HG03342 (cell line): ENCODE measurements at regions not wholly inside any gene's neighbourhood (a gene's known extent, or its start where the extent isn't known, plus 50 kb on each side); places are given as distances from the start of the nearest gene placed in this dataset.
"Not testable (repeated sequence)": the region's sequence is repeated elsewhere in the genome, so short reads cannot be mapped to it uniquely, and the experiment has no call there.

Experiments
- ATAC-seq: cut with Tn5 transposase; IDR thresholded peaks from one replicate; pipeline ENCODE4 v1.9.1; 2021; ENCODE audit warnings: mild to moderate bottlenecking, moderate library complexity; ENCODE audit not compliant: unreplicated experiment

DNA sequence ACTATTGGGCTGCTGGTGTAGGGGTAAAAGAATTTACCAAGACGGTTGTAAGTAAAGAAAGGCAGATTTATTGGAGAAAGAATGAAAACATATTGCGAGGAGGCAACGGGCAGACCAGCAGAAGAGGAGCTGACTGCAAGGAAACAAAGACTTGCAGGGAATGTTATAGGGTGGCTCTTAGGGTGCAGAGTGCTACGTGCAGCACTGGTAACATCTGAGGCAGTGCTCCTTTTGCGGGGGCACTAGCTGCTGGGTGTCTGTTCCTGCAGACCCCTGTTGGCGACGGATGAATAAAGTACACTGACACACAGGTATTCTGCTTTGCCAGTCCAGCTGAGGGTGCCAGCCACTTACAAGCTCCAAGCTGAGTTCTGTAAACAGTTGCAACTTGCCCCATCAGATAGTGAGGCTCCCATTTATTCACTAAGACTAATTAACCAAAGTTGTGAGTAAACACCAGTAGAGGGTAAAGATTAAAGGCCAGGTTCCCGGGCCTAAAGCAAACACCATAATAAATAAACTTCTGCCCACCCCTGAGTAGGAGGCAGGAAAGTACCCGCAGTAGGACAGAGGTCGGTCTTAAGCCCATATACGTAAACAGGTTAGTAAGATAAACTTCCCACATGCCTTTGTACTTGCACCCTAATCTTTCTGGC, 140.2 kb upstream of the KCNK1 start:
- ATAC-seq, result no peak

DNA sequence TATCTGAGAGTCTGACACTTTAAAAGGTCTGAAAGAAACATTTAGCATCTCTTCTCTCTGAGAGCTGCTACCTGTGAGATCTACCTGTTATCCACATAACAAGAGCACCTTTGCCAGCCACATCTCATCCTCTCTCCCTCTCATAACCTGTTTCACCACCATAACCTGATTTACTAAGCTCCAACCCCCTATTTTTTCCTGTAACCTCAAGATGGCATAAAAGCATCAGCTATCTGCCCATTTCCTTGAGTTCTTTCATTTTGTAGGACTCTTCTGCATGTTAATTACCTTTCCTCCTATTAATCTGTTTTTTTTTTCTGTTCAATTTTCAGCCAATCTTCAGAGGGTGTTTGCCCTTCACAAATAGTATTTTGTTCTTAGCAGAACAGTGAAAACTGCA, 136.5 kb upstream of the KCNK1 start:
- ATAC-seq, result no peak

DNA sequence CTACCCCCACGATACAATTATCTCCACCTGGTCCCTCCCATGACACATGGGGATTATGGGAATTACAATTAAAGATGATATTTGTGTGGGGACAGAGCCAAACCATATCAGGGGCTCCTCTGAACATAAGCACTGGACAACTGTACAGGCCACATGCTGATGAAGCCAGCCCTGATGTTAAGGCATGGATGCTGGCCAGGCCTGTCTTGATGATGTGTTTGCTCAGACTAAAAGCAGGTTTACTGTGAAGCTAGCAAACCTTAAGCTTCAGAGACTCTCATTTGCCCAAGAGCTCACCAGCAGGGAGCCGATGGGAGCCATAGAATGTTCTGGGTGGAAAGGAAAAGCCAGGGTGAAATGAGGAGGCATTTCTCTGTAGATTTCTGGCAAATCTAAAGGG, 135.3 kb upstream of the KCNK1 start:
- no peak for ATAC-seq

DNA sequence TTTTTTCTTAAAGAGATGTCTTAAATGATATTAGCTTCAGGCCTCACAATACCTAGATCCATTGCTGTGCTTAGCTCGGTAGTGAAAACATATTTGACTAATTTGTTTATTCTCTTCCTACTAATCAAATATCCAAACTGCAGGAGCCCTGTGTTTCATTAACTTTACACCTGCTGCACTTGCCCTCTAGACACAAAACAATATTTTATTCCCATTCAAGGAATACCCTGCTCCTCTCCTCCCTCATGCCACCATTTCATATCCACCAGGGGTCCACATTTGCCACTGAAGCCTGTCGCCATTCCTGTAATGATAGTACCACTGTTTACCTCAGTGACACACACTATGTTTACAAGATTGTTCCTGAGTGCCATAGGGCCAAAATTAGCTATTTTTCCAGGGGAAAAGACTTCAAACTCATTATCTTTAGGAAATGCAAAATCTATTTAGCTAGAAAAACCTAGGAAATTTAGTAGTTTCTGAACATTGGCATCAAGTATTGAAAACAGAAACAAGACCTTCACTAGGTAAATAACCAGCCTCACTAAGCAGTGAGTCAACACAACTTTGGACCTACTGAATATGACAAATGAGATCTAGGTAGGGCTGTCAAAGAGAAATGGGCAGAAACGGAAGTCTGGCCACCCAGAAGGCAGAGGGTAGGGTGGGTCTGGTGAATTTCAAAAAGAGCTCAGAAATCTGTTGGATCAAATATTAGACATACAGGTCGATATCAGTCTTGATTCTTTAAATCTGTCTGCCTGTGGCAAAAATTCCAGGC, 134.6 kb upstream of the KCNK1 start:
- ATAC-seq, result no peak

DNA sequence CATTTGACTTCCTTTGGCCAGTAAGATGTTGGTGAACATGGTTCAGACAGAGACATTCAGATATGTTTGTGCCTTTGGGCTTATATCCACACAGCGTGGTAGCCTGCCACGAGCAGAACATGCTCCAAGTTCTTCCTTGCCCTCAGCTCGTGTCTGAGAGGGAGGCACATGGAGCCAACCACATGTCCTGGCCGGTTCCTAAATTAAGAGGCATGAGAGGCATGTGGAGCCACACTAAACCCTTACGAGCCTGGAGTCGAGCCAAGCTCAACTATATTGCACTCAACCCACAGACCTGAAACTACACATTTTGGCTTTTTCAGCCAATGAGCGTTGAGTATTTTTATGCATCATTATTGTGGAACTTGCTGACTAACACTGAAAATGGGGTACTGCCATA, 133.7 kb upstream of the KCNK1 start:
- no peak for ATAC-seq

DNA sequence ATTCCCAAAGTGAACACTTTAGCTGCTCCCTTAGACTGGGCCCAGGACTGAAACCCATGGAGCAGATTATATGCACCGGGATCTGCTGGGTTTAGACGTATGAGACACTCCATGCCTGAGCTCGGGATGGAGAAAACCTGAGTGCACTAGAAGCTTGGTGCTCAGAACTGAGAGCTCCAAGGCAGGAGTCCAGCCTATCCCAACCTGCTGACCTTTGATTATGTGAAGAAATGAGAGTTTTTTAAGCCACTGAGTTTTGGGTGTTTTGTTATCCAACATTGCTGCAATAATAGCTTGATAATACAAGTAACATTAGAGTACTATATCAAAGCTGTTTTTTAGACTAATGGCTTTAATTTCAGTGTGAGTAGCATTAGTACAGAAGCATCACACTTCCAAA, 131.5 kb upstream of the KCNK1 start:
- no peak for ATAC-seq

DNA sequence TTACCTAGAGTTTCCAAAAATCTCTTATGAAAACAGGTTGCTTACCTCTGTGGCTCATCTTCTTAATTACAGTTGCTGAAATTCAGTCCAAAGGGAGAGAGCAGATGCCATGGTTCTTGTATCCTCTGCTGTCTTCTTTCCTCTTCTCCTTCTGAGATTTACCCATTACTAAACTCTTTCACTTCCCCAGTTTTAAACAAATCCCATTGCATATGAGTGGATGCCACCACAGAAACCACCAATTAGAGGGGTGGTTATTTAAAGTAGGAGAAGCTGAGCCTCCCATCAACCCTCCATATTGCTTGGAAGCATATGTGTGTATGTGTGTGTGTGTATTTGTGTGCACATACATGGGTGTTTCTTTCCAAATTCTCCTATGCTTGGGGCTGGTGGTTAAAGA, 128.5 kb upstream of the KCNK1 start:
- no peak for ATAC-seq

DNA sequence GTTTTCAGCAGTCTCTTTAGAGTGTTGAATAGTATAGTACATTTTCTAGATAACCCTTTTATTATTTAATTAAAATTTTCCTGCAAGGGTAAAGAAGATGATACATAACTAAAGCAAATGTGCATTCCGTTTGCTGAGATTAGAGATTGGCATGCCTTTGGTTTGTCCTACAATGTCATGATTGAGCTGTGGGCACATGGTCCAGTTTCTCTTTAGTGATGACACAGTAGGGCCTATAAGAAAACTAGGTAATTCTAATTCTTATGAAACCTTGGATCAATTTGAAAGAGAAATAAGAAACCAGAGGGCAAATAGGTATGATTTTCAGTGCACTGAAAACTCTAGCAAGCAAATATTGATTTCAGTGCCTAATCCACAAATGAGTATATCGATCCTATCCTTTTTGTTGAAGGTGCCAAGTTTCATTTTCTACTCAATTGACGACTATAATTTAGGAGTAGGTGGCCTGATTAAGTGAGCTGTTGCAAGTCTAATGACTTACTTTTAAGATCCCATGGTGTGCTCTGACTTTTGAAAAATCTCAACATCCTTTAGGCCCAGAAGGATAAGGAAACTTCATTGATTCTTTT, 128.0 kb upstream of the KCNK1 start:
- ATAC-seq, result no peak

DNA sequence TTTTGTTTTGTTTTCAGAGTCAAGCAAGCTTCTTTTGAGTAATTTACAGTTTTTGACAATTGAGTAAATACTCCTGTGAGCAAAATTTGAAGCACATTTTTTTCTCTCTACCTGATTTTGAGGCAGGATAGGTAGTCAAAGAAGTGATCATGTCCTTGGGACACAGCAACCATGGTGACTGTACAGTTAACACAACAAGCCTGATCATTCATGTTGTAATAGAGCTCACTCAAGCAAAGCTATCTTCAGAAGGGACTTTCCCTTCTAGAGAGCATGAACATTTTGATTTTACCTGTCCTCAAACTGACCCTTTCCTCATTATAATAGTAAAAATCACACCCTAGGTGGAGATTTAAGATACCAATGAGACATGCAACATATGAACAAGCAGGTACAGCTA, 126.5 kb upstream of the KCNK1 start:
- no peak for ATAC-seq

DNA sequence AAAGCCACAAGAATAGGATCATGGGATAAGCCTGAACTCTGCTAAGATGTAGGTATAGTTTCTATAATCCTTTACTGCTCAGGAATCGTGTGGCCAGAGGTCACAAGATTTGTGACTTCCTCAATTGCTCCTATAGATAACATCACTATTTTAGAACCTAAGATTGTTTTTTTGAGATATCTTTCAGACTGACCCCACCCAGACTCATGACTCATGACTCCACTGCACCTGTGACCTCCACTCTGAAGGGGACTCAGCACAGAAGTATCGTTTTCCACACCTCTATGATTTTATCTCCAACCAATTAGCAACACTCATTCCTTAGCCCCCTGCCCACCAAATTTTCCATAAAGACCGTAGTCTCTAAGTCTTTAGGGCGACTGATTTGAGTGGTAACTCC, 124.5 kb upstream of the KCNK1 start:
- ATAC-seq, result no peak

DNA sequence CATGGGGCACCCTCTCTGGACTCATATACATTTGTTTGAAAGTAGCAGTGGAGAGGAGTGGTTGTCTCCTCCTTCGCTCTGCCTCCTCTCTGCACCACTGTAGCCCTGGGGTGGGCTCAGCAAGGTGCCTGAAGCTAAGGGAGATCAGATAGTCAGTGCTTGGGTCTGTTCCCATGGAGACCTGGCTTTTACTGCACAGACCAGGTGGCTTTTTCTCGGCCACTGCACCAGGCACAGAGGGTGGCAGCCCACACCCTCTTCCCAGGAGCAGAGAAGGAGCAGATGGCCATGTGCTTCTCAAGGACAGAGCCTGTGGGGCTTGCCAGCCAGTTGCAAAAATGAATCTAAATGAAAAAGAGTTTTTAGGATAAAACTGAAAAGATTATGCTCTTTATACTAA, 123.4 kb upstream of the KCNK1 start:
- no peak for ATAC-seq

DNA sequence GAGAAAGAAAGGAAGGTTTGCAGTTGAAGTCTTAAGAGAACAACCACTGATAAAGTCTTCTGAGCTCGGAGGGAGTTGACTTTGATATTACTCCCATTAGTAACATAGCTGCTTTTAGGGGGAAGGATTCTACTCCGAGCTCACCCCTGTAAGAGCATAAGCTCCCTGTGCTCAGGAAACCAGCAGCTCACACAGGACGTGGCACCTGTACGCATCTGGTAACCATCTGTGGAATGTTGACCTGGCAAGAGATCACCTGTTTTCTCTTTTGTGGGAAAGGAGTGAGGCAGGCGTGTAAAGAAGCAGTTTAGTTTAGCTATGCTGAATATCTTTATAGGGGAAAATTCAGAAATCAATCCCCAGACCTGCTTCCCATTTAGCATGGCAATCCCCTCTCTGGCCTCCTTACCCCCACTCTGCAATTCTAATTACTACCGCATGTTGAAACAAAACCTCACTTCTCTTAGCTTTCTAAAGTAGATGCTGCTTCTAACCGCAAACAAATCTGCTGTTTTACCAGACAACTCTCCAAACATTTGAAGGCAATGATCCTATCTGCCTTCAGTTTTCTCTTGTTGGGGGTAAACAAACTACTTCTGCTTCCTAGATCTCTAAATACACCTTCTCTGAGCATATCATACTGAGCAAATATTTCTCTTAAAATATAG, 121.8 kb upstream of the KCNK1 start:
- ATAC-seq, result no peak

DNA sequence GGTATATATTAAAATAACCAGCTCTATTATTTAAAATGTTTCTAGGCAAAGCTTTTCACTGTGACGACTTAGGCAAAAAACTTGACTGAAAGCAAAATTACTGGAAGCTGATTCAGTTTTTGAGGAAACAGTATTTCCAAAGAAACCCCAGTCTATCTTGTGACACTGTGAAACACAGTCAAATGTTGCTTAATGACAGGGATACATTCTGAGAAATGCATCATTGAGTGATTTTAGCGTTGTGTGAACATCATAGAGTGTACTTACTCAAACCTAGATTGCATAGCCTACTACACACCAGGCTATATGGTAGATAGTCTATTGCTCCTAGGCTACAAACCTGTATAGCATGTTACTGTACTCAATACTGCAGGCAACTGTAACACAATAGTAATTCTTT, 116.9 kb upstream of the KCNK1 start:
- no peak for ATAC-seq

DNA sequence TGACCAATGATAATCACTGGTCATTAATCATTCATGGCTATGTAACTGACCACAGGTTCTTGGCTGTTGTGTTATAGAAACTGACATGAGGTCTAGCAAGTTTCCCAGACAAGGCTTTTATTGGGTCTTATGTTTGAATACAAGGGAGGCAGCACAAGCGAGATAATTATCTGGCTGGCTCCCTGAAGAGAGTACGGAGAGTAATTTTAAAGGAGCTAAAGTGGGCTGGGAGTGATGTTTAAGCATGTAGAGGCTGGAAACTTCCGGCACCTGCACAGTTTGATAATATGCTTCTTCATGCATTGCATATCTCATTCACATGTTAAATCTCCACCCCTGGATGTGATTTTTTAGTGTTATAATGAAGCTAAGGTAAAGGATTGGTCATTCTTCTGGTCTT, 116.2 kb upstream of the KCNK1 start:
- no peak for ATAC-seq

DNA sequence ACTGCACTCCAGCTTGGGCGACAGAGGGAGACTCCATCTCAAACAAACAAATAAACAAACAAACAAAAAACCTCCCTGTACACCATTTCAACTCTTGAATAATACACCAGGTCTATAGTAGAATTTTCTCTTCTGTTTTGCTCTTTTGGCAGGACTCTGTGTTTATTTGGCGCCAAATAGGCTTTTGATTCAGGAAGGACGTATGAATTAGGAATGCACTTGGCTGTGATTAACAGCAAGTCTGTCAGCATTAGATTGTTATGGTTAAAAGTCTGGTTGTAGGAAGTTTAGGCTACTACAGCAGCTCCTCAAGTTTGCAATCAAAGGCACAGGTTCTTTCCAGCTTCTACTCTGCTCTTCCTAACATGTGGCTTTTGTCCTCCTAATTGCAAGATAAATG, 113.8 kb upstream of the KCNK1 start:
- ATAC-seq, result no peak

DNA sequence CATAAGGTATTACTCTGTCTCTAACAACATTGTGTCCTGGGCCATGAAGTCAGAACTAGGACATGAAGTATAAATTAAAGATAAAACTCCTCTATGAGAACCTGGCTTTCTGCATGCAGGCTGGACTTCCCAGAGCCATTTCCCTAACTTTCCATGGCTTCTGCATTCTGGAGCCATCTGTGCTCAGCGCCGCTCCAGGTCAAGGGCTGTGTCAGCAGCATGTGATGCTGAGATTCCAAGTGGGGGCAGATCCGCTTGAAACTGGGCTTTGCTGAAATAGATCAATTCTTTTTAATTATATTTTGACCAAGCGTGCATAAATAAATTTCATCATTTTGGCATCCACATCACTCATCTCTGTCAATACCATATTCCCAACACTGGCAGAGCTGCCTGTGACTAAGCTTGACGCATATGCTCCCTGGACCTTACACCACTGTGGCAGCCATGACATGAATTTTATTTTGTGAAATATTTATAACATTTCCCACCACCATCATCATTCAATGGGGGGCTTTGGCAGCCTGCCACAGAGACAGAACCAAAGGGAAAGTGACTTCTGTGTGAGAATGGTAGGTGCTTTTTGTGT, 110.4 kb upstream of the KCNK1 start:
- no peak for ATAC-seq

DNA sequence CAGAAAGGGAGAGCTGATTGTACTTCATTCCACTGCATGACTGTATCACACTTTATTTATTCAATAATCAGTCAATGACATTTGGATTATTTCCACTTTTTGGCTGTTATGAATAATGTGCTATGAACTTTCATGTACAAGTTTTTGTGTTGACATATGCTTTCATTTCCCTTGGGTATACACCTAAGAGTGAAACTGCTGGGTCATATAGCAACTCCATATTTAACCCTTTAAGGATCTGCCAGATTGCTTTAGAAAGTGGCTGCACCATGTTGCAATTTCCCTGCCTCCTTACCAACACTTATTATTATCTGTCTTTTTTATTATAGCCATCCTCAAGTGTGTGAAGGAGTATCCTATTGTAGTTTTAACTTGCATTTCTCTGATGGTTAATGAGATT, 108.8 kb upstream of the KCNK1 start:
- no peak for ATAC-seq

DNA sequence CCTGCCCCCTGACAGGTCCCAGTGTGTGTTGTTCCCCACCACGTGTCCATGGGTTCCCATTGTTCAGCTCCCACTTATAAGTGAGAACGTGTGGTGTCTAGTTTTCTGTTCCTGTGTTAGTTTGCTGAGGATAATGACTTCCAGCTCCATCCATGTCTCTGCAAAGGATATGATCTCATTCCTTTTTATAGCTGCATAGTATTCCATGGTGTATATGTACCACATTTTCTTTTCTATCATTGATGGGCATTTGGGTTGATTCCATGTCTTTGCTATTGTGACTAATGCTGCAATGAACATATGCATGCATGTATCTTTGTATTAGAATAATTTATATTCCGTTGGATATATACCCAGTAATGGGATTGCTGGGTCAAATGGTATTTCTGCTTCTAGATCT, 108.0 kb upstream of the KCNK1 start:
- not testable (repeated sequence) for ATAC-seq

DNA sequence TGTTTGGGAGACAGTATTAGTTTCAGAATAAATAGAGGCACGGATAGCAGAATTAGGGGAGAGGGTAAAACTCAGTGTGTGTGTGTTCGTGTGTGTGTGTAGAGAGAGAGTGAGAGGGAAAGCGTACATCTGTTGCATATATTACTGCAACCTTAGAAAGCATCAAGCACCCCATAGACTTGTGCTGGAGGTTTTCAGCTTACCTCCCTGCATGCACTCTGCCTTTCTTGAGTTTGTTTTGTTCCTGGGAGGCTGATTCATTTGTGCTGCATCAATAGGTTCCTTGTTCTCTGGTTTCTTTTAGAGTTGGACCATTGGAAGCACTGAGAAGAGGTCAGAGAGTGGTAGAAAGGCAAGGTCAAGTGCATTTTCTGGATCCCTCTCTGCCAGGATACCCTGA, 104.4 kb upstream of the KCNK1 start:
- ATAC-seq, result no peak

DNA sequence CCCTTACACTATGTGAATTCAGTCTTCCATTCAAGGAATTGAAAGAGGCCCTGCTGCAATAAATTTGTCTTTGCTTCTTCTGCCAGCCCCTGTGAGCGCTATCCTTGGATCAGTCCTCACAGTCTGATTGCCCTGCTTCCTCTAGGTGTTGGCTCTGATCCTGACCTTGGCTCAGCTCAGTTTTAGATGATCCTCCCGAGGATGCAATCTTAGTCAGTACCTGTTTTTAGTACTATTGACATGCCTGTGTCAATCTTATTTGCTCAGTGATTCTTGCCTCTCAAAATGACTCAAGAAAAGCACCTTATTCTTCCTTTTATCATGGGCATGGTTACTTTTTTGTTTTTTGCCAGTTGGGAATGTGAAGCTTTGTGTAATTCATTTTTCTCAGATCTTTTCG, 101.4 kb upstream of the KCNK1 start:
- ATAC-seq, result no peak

DNA sequence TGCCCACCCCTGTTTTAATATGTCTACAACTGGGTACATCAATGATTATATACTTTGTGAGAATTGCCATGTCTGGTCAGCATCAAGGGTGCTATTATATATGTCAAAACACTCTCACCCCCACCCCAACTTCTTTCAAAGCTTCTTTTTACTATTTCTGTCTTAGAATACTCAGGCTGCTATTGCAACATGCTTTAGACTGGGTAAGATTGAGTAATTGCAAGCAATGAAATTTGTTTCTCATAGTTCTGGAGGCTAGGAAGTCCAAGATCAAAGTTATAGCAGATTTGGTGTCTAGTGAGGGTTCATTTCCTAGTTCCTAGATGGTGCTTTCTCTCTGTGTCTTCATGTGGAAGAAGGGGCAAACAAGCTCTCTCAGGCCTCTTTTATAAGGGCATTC, 100.5 kb upstream of the KCNK1 start:
- ATAC-seq, result no peak
